ENCODE measurements at regions not wholly inside any gene's neighbourhood (a gene's known extent, or its start where the extent isn't known, plus 50 kb on each side); places are given as distances from the start of the nearest gene placed in this dataset.

GRCh38 chr4:27828843-27829242 is 968.2 kb downstream of the STIM2 start:
- TF ChIP-seq EZH2 (IDR thresholded peaks at IDR 0.05; ENCODE audit: insufficient read depth, poor library complexity, severe bottlenecking): no peak
- TF ChIP-seq EZH2phosphoT487 (IDR thresholded peaks at IDR 0.05; ENCODE audit: insufficient read depth, low read depth): no peak
